OCI-LY7 (cell line): ENCODE measurements at regions not wholly inside any gene's neighbourhood (a gene's known extent, or its start where the extent isn't known, plus 50 kb on each side); places are given as distances from the start of the nearest gene placed in this dataset.

Experiments used
- EZH2phosphoT487 ChIP-seq: fragments of 200-600 bp; sonication (generic); IDR thresholded peaks from 2 replicates; pipeline ENCODE4 v1.6.1; 2018; ENCODE audit warnings: low read depth, borderline replicate concordance, mild to moderate bottlenecking, mixed run types, antibody characterized with exemption, low read length, moderate library complexity, mixed read lengths
- TF ChIP-seq, protein P1 (sequence below): fragments of 200-600 bp; sonication (generic); conservative IDR thresholded peaks from 2 replicates; pipeline ENCODE4 v1.5.1; 2014; ENCODE audit warnings: mild to moderate bottlenecking, antibody characterized with exemption, low read length, moderate library complexity, mixed read lengths

DNA sequence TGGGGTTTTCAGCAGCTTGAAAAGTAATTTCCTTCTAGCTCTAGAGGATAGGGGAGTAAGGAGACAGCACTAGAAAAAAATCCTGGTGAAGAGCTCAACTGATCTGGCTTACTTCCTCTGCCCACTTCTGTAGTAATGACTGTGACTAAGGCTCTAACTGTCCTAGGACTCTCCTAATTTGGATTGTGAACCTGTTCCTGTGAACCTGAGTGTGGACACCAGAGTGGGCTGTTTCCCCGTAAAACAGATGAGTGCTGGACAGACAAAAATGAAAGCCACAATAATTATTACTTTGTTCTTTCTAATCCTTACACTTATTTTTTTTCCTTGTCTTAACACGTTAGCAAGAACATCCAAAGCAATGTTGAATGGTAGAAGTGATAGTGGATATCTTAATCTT, 154.1 kb downstream of the AASDHPPT start:
- TF ChIP-seq, protein P1, sequence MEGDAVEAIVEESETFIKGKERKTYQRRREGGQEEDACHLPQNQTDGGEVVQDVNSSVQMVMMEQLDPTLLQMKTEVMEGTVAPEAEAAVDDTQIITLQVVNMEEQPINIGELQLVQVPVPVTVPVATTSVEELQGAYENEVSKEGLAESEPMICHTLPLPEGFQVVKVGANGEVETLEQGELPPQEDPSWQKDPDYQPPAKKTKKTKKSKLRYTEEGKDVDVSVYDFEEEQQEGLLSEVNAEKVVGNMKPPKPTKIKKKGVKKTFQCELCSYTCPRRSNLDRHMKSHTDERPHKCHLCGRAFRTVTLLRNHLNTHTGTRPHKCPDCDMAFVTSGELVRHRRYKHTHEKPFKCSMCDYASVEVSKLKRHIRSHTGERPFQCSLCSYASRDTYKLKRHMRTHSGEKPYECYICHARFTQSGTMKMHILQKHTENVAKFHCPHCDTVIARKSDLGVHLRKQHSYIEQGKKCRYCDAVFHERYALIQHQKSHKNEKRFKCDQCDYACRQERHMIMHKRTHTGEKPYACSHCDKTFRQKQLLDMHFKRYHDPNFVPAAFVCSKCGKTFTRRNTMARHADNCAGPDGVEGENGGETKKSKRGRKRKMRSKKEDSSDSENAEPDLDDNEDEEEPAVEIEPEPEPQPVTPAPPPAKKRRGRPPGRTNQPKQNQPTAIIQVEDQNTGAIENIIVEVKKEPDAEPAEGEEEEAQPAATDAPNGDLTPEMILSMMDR, result no peak
- no peak for TF ChIP-seq EZH2phosphoT487
